NCI-H1417 (cell line): ENCODE measurements at regions not wholly inside any gene's neighbourhood (a gene's known extent, or its start where the extent isn't known, plus 50 kb on each side); places are given as distances from the start of the nearest gene placed in this dataset.

ENCODE experiments used
- DNase-seq, 3 experiments: peaks; one replicate each; lab custom pipeline; 2025; lab: John Stamatoyannopoulos, UW

- DNase-seq, result no peak
These were observed 289.8 kb upstream of the KLF6 start for GRCh38 chr10:4074545-4075407.

- DNase-seq, result no peak
These were observed 288.9 kb upstream of the KLF6 start for GRCh38 chr10:4073912-4074311.

DNA sequence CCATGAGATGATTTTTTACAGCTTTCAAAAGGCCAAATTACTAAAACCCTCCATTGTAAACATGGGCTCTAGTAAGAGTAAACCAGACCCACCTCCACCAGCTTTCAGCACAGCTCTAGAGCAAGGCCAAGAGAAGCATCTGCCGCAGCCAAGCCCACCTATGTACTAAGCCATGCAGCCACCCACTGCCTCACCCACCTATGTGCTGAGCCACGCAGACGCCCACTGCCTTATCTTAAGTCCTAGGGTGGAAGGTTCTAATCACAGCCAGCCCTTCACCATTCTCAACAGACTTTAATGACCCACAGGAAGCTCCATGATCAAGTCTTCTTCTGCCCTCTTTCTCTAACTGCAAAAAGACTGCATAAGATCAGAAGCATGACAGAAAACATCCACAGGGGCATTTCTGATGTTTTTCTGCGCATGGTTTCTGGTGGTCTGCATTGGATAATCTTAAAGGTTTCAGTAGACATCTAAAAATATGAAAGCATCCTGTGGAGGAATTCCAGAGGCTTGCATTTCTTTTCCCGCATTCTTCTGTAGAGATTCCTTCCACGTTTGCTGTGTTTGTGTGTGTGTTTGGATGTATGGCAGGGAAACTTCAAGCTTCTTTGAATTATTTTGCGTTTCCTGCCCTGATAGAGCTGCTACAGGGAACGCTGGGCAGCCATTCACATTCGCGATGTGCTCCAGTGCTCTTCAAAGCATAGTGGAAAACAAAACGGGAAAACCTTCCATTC lies 286.1 kb upstream of the KLF6 start:
- DNase-seq, result no peak

- no peak for DNase-seq
These were observed 285.2 kb upstream of the KLF6 start for GRCh38 chr10:4070184-4070583.

GRCh38 chr10:4069491-4069890 lies 284.5 kb upstream of the KLF6 start:
- DNase-seq, result no peak

DNA sequence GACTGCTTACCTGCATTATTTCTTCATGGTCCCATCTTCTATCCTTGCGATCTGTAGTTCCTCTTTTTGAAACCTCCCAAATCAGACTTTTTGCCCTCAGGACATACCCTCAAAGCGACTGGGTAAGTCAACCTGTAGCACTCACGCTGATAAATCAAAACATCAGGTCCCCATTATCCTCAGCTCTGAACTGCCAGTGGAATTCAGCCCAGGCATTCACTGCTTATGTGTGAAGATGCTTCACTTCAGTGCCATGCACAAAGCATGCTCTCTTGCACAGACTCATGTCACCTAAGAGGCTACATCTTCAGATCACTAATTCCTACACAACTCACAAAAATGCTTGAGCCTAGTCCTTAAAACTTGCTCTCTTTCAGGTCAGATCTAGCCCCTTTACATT lies 283.6 kb upstream of the KLF6 start:
- DNase-seq, result no peak

GRCh38 chr10:4067931-4068561 lies 283.0 kb upstream of the KLF6 start:
- DNase-seq, result peak in 1 of 3 experiments; percentile 63

DNA sequence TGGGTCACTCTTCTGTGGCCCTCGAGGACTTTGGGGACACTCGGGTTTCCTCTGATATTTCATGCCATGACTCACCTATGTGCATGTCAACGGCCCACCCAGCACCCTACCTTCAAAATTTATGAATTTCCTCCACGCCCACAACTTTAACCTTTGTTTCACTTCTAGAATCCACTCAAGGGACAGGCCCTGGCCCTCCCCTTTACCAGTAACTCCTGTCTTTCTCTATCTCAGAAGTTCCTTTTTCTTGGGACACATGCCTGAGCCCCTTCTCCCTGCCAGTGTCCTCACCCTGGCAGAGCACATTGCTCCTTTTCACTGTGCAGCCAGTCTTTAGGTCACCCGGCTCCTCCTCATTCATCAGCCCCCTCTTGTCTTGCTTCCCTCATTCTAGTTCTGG lies 282.5 kb upstream of the KLF6 start:
- DNase-seq, result no peak

GRCh38 chr10:4066581-4067390 lies 281.8 kb upstream of the KLF6 start:
- DNase-seq, result no peak

GRCh38 chr10:4064489-4064888 lies 279.5 kb upstream of the KLF6 start:
- DNase-seq, result no peak

GRCh38 chr10:4063717-4064116 lies 278.7 kb upstream of the KLF6 start:
- DNase-seq, result no peak

DNA sequence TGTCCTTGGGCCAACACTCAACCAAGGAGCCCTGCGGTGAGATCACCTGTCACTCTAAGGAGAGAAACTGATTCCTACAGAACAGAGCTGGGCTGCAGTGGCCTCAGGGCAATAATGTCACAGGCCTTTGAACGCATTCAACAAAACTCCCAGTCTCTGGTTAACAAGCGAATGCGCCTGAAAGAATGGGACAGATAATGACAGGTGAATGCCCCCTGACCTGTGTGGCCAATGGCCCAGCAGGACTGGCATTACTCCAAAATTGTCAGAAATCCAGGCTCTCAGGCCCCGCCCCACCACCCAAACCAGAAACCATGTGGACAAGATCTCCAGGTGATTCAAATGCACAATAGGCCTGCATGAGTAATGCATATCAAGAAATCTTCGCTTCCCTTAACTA lies 277.7 kb upstream of the KLF6 start:
- DNase-seq, result no peak

- DNase-seq, result no peak
These were observed 277.1 kb upstream of the KLF6 start for GRCh38 chr10:4062072-4062471.

- DNase-seq, result no peak
These were observed 276.5 kb upstream of the KLF6 start for GRCh38 chr10:4061441-4061951.

- DNase-seq, result no peak
These were observed 274.6 kb upstream of the KLF6 start for GRCh38 chr10:4059471-4060138.

- no peak for DNase-seq
These were observed 273.6 kb upstream of the KLF6 start for GRCh38 chr10:4058514-4059029.

DNA sequence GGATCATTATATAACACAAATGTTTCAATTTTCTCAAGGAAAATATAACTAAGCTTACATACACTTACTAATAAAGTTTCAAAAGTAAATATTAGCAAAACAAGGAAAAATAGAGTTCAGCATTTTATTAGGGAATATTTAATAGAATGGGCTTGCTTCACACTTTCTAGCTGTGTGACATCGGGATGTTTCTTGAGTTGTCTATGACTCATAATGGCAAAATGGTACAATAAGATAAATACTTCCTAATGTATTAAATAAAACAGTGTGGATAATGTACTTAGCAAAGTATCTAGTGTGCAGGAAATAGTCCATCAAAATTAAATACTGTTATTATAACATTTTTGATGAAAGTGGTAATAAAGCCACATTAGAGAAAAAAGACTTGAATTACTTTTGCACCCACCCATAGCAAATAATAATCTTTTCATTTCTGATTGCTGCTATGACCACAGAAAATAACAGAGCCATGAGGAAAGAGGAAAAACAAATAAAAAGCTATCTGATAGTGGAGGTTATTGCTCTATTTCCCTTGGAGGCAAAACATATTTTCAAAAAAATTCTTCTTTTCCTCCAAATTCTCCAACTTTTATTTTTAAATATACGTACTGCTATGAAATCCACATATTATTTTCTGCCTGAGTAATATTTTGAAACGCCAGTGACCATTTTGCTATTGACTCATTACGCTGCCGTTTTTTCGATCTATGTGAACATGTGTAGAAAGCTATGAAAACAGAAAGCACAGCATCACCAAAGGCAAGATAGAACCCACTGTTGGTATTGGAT lies 272.9 kb upstream of the KLF6 start:
- peak in 1 of 3 experiments; percentile 0 for DNase-seq

- no peak for DNase-seq
These were observed 272.0 kb upstream of the KLF6 start for GRCh38 chr10:4057021-4057420.

DNA sequence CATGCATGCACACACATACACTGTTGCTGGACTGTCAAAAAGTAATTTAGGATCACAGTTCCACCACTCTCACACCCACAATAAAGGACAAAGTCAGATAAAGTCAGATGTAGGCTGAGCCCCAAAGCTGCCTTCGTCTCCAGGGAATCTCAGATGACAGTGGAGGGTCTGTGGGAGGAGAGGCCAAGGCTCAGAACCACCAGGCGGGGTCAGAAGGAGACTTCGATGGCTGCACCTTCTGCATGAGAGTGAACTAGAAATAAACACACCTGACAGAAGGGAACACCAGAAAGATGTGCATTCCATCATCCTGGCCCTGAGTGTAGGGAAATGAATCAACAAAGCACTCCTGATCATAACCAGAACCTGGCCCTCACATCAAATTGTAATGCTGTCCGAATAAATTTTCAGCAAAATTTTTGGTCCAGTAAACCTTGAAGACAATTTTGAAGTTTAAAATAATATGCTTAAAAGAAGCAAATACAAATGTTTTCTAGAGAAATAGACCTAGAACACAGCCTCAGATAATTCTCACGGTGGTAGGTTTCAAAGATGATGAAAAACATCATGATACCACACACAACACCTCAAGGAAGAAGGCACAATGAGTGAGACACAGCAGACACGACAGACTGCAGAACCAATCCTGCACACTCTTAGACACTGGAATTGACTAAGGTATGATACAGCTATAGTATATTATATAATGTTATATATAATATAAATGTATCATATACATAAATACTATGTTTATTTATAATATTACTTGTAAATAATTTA lies 269.8 kb upstream of the KLF6 start:
- no peak for DNase-seq
